GM19043 (cell line): ENCODE measurements at regions not wholly inside any gene's neighbourhood (a gene's known extent, or its start where the extent isn't known, plus 50 kb on each side); places are given as distances from the start of the nearest gene placed in this dataset.

Experiments
- ATAC-seq: cut with Tn5 transposase; IDR thresholded peaks from one replicate; pipeline ENCODE4 v1.9.1; 2021; ENCODE audit warnings: low read depth; ENCODE audit not compliant: unreplicated experiment

DNA sequence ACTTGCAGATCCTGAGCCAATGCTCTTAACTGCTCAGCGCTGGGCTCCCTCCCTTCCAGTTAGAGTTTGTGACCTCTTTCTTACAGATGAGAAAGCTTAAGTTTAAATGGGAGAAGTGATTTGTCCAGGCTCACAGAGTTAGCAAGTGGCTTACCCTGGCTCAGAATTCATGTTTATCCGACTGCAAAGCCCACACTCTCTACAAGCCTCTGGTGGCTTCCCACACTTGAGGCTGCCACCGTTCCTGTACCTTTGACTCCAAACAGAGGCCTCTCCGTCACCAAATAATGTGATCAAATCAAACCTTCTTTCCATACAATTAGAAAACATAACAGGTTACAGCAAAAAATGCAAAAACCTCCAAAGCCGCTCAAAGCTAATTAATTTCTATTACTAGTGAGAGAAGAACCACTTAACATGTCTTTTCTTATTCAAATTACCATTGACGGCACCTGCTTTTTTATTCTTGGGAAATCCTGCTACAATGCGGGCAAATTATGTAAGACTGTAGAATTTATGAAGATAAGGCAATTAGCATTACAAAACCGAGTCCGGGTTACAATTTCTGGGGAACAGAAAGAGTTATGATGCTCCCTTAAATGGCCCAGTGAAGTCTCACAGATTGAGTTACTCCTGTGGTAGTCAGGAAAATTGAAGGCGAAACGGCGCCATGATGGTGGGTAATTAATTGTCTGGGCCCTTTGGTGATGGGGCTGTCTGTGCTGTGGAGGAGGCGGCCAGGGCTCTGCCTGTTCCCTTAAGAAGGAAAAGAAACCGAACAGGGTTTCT, 324.3 kb upstream of the POU3F1 start:
- no peak for ATAC-seq

DNA sequence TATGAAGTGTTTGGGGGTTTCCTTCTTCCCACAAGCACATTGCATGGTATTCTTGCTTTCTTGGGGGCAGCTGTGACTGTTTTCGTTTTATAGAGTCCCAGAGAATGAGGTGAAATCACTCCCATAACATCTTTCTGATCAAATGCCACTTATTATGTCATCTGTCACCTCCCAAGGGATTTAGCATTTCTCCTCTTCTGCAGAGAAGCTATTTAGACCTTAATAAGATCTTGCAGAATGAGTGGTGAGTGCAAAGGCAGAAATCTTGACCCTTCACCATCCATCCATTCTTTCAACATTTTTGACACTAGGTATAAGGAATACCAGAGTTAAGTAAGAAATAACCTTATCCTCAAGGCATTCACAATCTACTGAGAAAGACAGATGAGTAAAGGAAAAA, 318.6 kb upstream of the POU3F1 start:
- no peak for ATAC-seq

DNA sequence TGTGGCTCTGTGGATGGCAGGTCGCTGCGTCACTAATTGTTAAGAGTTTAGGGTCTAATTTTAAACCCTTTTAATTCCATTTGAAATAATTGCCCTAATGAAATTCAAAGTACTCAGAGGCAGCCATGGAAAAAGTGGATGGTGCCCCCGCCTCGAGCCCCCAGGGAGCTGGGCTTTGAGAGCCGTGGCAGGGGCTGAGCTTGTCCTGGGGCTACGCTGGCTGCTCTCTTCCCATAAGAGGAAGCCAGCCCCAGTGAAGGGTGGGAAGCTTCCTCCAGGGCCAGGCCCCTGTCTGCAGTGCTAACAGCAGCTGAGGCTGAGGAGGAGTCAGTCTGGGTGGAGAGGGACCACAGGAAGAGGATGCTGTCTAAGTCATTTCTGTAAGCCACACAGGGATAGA, 315.0 kb upstream of the POU3F1 start:
- ATAC-seq, result no peak

DNA sequence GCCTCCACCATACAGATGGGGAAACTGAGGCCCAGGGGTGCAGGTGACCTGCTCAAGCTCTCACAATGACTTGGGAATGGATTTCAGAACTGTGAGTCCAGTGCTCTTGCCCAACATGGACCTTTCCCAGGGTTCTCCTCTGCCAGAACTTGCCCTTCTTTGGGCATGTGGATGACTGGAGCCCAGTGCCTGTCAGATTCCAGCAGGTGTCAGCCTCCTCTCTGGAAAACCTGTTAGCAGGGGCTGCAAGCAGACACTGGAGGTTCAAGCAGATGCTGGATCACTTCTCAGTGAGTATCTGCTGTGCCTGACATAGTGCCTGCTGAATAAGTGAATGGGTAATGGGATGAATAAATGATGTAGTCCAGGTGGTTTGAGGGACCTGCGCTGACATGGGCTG, 314.2 kb upstream of the POU3F1 start:
- ATAC-seq, result no peak

DNA sequence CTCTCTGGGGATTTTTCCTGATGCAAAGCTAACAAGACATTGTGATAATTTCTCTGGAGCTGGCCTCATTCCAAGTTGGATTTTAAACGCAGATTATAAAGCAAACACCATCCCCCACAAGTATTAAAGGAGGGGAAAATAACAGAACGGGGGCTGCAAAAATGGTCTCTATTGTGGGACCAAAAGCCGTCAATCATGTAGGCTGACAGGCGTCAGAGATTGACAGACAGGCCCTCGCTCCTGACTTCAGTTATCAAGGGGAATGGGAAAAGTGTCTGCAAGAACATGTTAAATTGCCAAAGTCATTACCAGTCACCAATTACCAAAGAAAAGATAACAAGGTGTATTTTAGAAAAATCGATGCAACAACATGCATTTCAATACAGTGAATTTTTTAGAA, 307.4 kb upstream of the POU3F1 start:
- no peak for ATAC-seq

DNA sequence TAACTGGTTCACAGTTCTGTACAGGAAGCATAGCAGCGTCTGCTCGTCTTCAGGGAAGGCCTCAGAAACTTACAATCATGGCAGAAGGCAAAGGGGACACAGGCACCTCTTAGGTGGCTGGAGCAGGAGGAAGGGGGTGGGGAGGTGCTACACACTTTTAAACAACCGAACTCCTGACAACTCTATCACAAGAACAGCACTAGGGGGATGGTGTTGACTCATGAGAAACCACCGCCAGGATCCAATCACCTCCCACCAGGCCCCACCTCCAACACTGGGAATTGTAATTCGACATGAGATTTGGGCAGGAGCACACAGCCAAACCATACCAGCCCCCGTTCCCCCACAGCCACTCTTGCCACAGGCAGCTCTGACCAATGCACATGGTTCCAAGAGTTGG, 306.3 kb upstream of the POU3F1 start:
- ATAC-seq, result no peak

DNA sequence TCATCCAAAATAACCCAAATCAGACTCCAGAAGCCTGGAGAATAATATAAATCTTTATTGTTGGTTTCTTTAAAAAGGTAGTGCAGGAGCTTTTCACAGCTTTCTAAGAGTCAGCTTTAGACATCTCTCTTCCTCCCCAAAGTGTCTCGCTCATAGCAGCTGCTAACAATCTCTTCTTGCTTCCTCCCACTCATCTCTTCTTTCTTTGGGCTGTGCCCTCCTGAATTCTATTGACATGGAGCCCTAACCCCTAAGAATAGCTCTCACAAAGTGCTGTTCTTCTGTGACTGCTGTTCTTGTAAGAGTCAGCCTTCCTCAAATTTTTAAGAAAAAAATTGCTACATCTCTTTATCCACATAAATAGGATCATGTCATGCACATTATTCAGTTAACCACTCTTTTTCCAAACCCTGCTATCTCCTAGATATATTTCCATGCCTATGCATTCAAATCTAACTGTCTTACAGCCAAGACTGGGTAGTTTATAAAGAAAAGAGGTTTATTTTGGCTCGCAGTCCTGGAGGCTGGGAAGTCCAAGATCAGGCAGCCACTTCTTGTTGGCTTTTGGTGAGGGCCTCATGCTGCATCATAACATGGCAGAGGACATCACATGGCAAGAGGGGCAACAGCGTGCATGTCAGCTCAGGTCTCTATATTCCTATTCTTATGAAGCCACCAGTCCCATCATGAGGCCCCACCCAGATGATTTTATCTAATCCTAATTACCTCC, 301.0 kb upstream of the POU3F1 start:
- no peak for ATAC-seq

DNA sequence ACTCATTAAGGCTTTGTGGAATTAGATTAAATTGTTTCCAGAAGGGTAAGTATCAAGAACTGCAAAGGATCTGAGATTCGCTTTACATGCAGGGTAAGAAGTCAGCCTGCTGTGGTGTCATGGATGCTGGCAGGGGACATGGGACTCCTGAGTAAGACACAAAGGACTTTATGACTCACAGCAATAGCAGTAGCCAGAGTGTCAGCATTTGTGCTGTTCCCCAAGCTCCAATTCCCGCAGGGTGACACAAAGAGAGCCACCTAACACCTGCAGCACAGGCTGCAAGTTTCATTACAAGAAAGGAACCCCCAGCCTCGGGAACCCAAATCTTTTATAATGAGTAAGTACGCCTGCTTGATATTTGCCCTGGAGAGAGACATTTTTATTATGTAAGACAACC, 298.1 kb upstream of the POU3F1 start:
- no peak for ATAC-seq

DNA sequence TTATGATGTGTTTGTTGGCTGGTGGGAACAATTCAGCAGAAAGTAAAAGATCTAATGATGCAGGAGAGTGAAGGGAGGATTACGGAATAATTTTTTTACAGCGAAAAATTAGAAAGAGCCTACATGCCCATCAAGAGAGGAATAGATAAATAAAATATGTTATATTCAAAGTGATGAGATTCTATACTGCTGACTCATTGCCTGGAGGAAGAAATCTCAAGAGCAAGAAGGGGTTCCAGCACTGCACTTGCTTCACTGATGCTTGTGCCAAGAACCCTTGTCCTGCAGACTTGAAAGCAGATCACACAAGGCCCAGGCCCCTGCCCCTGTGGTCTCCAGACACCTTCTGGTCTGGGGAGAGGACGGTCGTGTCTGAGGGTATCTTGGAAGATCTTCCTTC, 295.1 kb upstream of the POU3F1 start:
- ATAC-seq, result no peak

DNA sequence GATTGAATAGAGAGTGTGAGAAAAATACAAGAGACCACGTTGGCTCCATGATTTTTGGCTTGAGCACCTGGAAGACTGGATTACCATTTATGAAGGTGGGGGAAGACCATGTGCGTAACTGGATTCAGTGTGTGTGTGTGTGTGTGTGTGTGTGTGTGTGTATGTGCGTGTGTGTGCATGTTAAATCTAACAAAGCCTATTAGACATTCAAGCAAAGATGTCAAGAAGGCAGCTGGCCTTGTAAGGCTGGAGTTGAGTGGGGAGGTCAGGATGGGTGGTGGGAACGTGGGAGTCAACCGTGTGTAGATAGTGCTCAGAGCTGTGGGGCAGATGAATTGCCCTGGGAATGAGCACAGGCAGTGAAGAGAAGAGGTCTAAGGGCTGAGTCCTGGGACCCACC, 293.8 kb upstream of the POU3F1 start:
- no peak for ATAC-seq

DNA sequence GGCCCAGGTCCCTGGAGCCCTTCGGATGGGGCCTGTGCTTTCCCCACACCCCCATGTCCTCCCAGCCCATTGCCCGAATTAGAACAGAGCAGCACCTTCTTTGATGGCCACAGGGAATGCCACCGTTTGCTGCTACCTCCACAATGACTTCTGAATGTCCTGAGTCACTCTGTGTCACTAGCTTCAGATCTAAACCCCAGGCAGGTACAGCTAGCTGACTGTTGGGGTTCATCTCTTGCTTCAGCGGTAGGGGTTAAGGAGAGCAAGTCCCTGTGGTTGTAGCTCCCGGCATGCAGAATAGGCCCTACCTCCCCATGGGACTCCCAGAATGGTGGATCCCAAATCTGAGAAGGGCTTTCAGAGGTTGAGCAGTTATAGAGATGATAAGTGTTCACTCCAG, 291.1 kb upstream of the POU3F1 start:
- ATAC-seq, result no peak

DNA sequence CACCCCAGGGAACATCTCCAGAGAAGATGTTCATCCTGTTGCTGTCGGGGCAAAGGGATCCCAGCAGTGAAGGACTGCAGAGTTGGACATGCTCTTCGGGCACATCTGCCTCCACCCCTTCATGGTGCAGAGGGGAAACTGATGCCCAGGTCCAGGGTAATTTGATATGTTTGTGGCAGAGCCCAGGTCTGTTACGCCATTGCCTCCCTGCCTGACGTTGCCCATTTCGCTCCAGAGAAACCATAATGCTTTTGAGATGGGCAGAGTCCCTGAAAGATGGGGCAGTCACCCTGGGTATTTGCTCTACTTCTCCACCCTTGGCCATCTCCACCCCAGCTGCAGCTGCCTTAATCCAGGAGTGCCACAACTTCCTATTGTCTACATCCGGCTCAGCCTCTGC, 290.4 kb upstream of the POU3F1 start:
- ATAC-seq, result no peak

DNA sequence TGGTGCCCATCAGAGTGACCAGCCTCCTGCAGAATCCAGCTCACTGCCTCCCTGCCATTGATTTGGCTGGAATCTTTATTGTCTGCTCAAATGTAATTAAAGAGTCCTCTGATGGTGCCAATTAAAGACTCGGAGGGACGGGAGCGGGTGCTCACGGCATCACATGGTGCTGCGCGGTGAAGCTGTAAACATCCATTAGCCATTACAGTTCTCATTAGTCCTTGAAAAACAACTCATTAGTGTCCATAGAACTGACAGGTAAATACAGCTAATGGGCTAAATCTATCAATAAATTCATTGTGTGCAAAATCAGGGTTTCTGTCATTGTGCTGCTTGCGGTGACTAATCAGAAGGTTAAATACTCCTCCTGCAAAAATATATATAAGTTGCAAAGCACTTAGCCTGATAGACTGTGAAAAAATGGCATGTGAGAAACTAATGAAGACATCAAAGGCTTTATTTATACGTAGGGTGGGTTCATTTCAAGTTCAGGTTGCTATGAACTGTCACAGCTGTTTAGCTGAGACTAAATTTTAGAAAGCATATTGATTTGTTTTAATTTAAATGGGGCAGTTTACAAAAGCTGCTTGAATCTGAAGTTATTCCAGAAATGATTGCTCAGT, 289.8 kb upstream of the POU3F1 start:
- no peak for ATAC-seq

DNA sequence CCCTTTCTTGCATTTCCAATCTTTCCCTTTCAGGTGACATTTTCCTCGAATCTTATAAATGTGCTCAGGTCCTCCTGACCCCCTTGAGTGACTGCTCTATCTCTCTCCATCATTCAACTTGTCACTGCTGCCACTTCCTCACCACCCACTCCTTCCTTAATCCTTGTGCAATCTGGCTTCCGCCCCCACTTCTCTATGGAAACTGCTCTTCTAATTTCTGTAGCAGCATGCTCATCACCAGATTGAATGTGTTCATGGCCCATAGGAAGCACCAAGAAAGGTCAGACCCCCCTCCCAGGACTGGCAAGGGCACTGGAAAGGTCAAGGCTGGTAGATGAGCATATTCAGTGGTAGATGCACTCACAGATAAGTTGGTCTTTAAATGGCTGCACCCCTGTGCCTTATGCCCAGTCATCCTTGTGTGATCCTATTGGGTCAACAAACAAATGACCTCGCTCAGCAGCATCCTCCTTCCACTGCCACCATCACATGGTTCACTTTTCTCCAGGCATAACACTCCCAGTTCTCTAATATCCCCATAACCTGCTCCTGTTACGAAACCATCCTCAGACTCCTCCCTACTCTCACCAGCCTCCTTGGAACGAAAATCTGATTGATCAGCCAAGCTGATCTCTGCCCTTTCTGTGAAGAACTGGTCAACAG, 288.5 kb upstream of the POU3F1 start:
- no peak for ATAC-seq

DNA sequence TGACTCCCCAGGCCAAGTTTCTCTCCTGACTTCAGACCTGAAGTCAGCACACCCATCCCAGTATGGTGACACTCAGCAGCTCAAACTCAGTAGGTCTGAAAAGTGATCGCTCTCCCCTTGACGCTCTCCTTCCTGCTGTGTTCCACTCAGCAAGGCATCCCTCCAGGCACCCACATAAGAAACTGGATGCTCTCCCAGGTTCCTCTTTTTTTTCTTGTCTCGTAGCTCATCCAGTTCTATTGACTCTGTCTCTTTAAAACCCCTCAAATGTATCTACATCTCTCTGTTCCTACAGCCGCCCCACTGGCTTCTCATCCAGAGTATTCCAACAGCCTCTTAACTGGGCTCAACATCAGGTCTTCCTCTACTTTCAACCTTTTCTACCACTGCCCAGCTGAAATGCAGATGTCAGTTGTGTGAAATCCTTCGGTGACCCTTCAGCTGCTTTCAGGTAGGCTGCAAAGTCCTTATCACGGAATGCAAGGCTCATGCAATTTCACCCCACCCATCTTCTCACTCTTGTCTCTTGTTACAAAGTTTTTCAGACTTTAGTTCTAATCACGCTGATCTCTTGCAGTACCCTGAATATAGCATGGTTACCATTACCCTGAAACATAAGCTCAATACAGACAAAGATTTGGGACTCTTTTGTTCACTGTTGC, 286.2 kb upstream of the POU3F1 start:
- ATAC-seq, result no peak

DNA sequence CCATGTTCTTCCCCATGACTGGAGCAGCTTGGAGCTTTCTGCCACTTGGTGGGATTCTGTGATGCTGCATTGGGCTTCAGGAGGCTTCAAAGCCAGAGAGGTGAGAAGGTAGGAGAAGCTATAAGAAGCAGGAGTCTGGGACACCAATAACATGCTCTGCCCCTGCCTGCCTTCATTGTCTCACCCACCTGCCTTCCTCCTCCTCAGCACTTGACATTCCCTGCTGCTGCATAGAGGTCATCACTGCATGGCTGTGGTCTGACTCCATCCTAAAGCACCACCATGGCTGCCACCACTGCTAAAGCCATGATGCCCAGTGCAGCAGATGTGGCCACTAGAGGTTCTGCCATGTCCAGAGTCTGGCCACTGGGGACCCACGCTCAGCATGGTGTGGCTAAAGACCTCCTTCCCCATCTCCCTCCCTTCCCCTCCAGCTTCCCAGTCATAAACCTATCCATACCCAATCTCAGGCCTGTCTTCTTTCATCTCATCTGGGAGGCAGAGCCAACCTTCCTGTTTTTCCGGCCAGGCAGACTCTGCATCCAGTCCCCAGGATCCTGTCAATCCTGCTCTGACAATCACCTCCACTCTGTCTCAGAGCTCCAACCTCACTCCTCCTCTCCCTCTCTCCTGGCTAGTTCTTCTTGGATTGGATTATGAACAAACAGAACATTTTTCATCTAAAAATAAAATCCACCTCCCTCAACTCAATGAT, 285.1 kb upstream of the POU3F1 start:
- ATAC-seq, result no peak

DNA sequence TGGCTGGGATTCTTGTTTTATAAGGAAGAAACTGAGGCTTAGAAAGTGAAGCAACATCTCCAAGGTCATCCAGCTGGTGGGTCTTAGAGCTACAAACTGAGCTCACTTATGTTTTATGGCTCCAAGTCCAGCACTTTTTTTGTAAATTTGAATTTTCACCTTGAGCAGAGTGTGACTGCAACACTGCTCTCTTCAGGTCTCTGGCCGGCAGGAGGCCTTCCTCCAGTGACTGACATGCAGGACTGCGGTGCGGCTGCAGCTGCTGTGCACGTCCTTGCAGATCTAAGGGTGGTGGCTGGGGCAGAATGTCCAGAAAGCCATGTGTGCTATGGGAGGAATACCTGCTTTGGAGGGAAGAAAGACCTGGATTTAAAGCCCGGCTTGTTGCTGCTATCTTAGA, 284.2 kb upstream of the POU3F1 start:
- ATAC-seq, result no peak

DNA sequence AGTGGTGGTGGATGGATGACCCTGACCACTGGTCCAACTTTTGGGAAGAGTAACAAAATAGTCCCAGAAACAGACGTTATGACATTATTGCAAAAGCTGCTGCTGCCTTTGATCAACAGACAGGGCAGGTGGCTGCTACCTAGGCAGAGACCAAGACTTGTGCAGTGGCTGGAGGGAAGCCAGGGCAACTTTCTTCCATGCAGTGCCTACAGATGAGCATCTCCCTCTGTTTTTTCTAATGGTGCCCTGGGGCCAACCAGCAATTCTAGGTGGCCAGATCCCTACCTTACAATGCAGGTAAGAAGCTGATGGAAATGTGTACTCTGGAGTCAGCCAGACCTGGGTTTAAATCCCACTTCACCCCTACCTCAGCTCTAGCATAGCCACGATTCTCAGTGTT, 283.1 kb upstream of the POU3F1 start:
- no peak for ATAC-seq

DNA sequence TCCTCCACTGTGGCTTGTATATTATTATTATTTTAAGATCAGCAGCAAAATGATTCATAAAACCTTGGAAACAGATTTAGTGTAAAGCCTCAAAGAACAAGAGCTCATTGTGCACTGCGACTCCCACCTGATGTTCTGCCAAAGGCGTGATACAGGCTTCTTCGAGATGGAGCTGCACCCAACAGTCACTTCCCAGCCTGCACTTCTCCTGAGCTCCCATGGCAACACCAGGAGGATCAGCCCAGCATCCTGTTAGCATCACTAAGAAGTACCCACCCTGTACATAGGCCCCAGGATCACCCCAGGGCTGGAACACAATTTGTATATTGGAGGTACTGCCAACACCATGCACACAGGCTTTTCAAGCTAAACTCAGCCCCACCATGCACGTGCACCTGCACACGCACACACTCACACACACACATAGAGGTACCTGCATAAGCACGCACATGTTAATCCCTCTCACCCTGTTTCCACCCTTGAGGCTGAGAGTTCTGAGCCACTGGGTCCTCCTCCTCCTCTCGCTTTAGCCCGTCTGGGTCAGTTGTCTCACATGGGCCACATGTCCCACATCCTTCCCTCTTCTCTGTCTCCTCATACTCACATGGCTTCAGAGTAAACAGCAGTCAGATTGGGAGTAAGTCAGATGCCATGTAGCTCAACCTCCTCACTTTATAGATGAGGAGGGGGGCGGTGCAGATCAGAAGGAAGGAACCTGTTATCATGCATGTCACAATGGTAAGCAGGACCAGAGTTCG, 281.9 kb upstream of the POU3F1 start:
- ATAC-seq, result no peak
